ENCODE measurements at regions not wholly inside any gene's neighbourhood (a gene's known extent, or its start where the extent isn't known, plus 50 kb on each side); places are given as distances from the start of the nearest gene placed in this dataset.
"Not testable (repeated sequence)": the region's sequence is repeated elsewhere in the genome, so short reads cannot be mapped to it uniquely, and the experiment has no call there.

GRCh38 chr20:1735417-1736089 is 78.0 kb upstream of the SIRPG start:
- H3K27me3 ChIP-seq = no peaks in the 10 kb centered on the region
- intact Hi-C loops (cut with DNase I) = no loop called here
- no peaks in the 10 kb centered on the region for H3K36me3 ChIP-seq
- WGBS, 2 donors = 93 to 94% methylated on average over 35 of the region's 35 CpGs
- no peaks in the 10 kb centered on the region for H3K4me1 ChIP-seq
- no peak overlapping the region for H3K4me3 ChIP-seq
- DNase-seq = no peak
- TF ChIP-seq POLR2A (IDR thresholded peaks at IDR 0.05) (no peak), POLR2AphosphoS5 (IDR thresholded peaks at IDR 0.05) (no peak), EP300 (IDR thresholded peaks at IDR 0.05) (no peak)
- TF ChIP-seq, protein P1, sequence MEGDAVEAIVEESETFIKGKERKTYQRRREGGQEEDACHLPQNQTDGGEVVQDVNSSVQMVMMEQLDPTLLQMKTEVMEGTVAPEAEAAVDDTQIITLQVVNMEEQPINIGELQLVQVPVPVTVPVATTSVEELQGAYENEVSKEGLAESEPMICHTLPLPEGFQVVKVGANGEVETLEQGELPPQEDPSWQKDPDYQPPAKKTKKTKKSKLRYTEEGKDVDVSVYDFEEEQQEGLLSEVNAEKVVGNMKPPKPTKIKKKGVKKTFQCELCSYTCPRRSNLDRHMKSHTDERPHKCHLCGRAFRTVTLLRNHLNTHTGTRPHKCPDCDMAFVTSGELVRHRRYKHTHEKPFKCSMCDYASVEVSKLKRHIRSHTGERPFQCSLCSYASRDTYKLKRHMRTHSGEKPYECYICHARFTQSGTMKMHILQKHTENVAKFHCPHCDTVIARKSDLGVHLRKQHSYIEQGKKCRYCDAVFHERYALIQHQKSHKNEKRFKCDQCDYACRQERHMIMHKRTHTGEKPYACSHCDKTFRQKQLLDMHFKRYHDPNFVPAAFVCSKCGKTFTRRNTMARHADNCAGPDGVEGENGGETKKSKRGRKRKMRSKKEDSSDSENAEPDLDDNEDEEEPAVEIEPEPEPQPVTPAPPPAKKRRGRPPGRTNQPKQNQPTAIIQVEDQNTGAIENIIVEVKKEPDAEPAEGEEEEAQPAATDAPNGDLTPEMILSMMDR (IDR thresholded peaks at IDR 0.05) = no peak
- H3K27ac ChIP-seq = no peak overlapping the region
- H3K9me3 ChIP-seq = no peaks in the 10 kb centered on the region

GRCh38 chr20:1734269-1734858 is 76.8 kb upstream of the SIRPG start:
- no peak for DNase-seq
- no peak overlapping the region for H3K27ac ChIP-seq
- H3K9me3 ChIP-seq = peaks cover 0 to 1% (median 0%) of the 10 kb centered on the region in 4 donors
- no peaks in the 10 kb centered on the region for H3K4me1 ChIP-seq
- H3K27me3 ChIP-seq = no peaks in the 10 kb centered on the region
- 19 to 42% methylated on average over 4 of the region's 4 CpGs for WGBS, 2 donors
- H3K36me3 ChIP-seq = no peaks in the 10 kb centered on the region
- TF ChIP-seq POLR2AphosphoS5 (IDR thresholded peaks at IDR 0.05) = no peak
- TF ChIP-seq POLR2A (IDR thresholded peaks at IDR 0.05) = no peak
- TF ChIP-seq EP300 (IDR thresholded peaks at IDR 0.05) = no peak
- TF ChIP-seq, protein P1 (IDR thresholded peaks at IDR 0.05) = no peak
- no peak overlapping the region for H3K4me3 ChIP-seq
- intact Hi-C loops (cut with DNase I) = no loop called here

DNA sequence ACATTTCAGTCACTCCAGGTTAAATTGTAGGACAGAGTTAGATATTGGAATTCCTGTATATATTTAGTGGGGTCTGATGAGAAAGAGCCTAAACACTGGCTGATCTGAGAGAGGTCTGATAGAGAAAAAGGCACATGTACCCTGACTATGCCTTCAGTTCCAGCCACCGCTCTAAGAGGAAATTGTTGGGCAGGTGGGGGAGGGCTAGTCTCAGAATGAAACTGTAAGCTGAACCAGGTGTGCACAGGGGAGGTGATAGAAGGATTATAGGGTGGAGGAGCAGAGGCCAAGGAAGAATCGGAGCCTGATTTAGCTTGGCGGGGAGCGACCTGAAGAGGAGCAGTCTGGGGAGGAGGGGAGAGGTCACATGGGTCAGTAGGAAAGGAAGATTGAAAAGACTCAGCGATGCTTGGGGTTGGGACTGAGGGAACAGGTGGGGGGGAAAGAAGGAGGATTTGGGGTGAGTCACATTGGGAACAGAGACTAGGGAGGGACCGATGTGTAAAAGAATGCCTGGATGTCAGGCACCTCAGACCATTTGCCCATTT is 74.3 kb upstream of the SIRPG start:
- DNase-seq; intact Hi-C loops (cut with DNase I): not testable (repeated sequence)

GRCh38 chr20:1730981-1731711 is 73.6 kb upstream of the SIRPG start:
- H3K4me1 ChIP-seq; intact Hi-C loops (cut with DNase I); H3K27me3 ChIP-seq; H3K9me3 ChIP-seq; H3K27ac ChIP-seq; DNase-seq; H3K36me3 ChIP-seq; H3K4me3 ChIP-seq: not testable (repeated sequence)
- WGBS, 2 donors = 24 to 48% methylated on average over 8 of the region's 8 CpGs

More for the DNA sequence above, 74.3 kb upstream of the SIRPG start:
- not testable (repeated sequence) for H3K4me1 ChIP-seq, H3K4me3 ChIP-seq, H3K27me3 ChIP-seq, H3K27ac ChIP-seq, H3K9me3 ChIP-seq, H3K36me3 ChIP-seq
- 23 to 49% methylated on average over 6 of the region's 6 CpGs for WGBS, 2 donors

GRCh38 chr20:1727303-1727702 is 69.7 kb upstream of the SIRPG start:
- not testable (repeated sequence) for H3K27ac ChIP-seq, DNase-seq
- WGBS, 2 donors = 93 to 96% methylated on average over 3 of the region's 3 CpGs

GRCh38 chr20:1724901-1725300 is 67.3 kb upstream of the SIRPG start:
- no peaks in the 10 kb centered on the region for H3K27me3 ChIP-seq
- no peak for TF ChIP-seq POLR2A (IDR thresholded peaks at IDR 0.05)
- TF ChIP-seq EP300 (IDR thresholded peaks at IDR 0.05) = no peak
- TF ChIP-seq, protein P1 (IDR thresholded peaks at IDR 0.05) = no peak
- no peak for TF ChIP-seq POLR2AphosphoS5 (IDR thresholded peaks at IDR 0.05)
- H3K9me3 ChIP-seq = peaks cover 0 to 4% (median 2%) of the 10 kb centered on the region in 4 donors
- H3K4me1 ChIP-seq = no peaks in the 10 kb centered on the region
- H3K27ac ChIP-seq = no peak overlapping the region
- WGBS, 2 donors = 86 to 88% methylated on average over 3 of the region's 3 CpGs
- intact Hi-C loops (cut with DNase I) = no loop called here
- no peak for DNase-seq
- H3K4me3 ChIP-seq = no peak overlapping the region
- no peaks in the 10 kb centered on the region for H3K36me3 ChIP-seq

More at GRCh38 chr20:1727303-1727702, 69.7 kb upstream of the SIRPG start:
- intact Hi-C loops (cut with DNase I); H3K4me3 ChIP-seq; H3K36me3 ChIP-seq; H3K27me3 ChIP-seq; H3K4me1 ChIP-seq; H3K9me3 ChIP-seq: not testable (repeated sequence)
